GM23248 (cell line): ENCODE measurements at regions not wholly inside any gene's neighbourhood (a gene's known extent, or its start where the extent isn't known, plus 50 kb on each side); places are given as distances from the start of the nearest gene placed in this dataset.

Experiments
- EZH2 ChIP-seq: fragments of 200-600 bp; sonication (generic); IDR thresholded peaks from 2 replicates; pipeline ENCODE4 v1.6.1; 2018; ENCODE audit warnings: antibody characterized with exemption, mild to moderate bottlenecking; ENCODE audit not compliant: insufficient read depth, poor library complexity, severe bottlenecking
- EZH2phosphoT487 ChIP-seq: fragments of 200-600 bp; sonication (generic); IDR thresholded peaks from 2 replicates; pipeline ENCODE4 v1.6.1; 2018; ENCODE audit warnings: antibody characterized with exemption, moderate library complexity, mild to moderate bottlenecking, low read depth; ENCODE audit not compliant: insufficient read depth

GRCh38 chr13:107883561-107884175 lies 331.7 kb downstream of the LIG4 start:
- no peak for TF ChIP-seq EZH2
- TF ChIP-seq EZH2phosphoT487 = no peak
